Inferior parietal cortex (tissue), 1 donor: ENCODE measurements at regions not wholly inside any gene's neighbourhood (a gene's known extent, or its start where the extent isn't known, plus 50 kb on each side); places are given as distances from the start of the nearest gene placed in this dataset.
A peak's percentile ranks its signal among the peaks of the same experiment; 100 is the strongest.

Source experiments
- DNase-seq: peaks from one replicate; pipeline ENCODE4 v3.0.0-alpha.2; 2016; ENCODE audit errors: extremely low spot score

DNA sequence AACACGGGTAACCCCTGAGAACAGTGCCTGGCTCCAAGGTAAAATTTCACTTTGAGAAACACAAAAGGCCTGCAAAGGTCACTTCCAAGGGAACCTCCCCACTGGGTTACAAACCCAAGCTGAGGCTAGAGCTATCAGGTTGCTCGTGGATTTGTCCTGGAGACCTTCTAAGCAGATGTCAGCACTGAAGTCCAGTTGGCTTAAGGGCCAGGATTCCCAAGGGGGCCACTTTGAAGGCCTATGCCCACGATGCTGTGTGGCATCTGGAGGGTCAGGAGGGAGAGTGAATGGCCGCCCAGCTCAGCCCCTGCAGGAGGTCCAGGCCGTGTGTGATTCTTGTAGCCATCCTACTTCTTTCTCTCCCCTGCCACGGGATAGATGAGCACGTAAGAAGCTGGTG lies 100.2 kb upstream of the FSTL4 start:
- no peak for DNase-seq

DNA sequence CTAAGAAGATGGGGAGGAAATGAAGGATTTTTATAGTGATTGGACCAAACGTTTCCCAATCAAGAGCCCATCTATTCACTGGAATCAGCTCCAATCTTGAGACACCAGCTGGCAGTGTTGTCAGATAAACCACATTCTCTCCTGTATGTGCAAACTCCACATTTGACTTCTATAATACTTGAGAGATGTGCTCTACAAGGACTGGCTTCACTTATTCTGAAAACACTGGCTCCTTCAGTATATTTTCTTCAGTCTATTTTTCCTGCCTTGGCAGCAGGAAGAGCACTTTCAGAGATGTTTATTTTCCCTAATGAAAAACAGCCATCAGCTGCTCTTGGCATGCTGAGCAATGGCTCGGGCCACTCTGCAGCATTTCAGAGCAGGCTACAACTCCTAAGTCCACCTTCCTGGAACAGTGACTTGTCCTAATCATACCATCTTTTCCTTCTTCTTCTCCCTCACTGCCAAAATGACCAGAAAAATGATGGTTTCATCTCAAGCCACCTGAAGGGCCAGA lies 96.9 kb upstream of the FSTL4 start:
- DNase-seq: peak; percentile 17

DNA sequence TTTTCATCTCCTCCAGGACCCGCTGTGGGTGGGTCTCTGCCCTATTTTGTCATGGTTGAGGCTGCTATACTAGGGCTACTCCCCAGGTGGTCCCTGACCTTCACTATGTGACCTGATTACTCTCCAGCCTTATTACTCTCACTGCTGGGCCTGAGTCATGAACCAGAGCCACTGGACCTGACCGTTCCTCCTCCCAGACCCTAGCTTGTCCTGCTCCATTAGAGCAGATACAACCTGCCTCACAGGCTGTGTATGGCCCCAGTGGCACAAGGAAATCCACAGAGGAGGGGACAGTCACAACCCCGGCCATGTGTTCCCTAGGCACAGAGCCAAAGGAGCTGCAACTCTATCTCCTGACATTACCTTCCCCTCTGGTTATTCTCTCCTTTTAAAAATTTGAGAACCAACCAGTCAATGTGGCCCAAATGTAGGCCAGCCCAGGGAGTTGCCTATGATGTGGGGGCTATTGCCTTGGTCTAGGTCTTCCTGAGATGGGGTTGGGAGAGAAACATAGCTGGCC lies 96.0 kb upstream of the FSTL4 start:
- DNase-seq: no peak

DNA sequence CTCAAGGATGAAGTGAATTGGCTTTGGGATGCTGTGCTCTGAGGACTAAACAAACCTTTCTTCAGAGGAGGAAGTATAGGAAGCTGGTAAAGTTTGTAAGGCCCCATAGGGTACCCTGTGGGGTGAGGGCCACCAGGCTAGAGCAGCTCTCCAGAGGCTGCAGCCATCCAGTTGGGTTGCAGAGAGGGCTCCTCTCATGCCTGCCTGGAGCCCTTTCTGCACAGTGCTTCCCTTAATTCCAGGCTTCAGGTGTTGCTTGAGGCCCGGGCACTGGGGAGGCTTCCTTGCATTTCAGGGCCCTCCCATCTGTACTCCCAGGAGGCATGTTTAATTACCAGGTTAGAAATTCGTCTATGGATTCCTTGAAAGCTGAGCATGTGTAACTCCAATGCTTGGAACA lies 95.3 kb upstream of the FSTL4 start:
- no peak for DNase-seq

DNA sequence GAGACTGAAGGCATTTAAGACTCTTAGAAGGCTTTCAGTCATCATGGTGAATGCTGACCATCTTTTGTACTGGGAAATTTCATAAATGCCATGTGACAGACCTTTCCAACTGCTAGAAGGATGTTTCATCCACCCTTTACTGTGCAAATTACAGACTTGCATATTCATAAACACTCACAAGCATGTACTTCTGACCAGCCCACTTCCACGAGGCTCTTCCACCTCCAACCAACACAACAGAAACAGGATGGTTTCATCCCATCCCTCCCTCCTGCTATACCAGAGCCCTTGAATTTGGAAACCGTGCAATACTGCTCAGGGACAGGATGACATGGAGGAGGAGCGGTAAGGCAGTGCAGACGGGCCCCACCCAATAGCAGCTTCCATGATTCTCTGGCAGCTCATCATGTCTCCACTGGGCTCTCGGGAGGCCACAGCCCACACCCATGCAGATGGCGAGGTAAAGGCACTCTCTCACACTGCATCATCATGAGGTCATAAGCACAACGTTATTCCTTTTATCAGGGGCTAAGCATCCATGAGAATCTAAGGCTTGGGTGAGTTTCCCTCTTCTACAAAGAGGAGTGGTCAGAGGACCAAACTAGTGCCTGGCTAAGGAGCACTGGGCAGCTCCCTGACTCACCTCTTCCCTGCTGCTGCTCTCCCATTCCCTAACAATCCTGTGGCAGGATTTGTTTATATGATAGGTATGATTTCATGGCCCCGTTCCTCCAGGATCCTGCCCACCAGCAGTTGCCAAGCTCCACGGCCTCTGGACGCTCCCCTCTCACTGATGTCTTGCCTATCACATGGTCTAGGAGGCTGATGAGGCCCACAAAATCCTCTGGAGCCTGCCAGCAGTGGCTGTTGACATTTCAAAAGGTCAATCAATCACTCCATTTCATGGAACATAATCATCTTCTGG lies 94.4 kb upstream of the FSTL4 start:
- DNase-seq: no peak

DNA sequence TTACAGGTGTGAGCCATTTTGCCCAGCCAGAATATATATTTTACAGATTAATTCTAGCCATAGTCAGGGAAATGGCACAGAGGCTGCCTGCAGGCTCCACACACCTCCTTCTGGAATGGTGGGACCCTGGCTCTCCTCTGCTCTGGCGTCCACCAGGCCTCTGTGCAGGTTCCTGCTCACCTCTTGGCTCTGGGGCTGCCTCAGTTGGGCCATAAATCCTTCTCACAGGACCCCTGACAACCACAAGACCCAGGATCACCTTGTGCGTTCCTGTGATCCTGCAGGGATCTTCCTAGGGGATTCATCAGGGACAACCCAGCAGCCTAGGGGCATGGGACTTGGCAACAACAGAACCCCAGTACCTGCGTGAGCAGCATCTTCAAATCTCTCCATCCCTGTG lies 93.0 kb upstream of the FSTL4 start:
- no peak for DNase-seq

DNA sequence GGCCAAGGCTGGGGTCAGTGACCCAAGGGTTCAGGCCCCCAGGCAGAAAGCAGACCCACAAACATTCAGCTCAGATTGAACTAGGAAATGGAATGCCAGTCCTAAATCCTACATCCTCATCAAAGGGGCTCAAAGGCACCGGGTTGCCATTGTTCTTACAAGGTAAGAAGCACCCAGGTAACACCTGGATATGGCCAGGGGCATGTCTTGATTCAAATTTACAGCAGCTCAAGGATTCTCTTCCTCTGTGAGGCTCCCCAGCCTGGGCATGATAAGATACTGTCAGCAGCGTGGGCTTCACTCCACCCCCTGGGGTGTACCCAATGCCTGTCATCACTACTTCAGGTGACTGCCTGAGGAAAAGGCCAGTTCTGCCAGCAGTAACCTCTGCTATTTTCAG lies 92.1 kb upstream of the FSTL4 start:
- no peak for DNase-seq

DNA sequence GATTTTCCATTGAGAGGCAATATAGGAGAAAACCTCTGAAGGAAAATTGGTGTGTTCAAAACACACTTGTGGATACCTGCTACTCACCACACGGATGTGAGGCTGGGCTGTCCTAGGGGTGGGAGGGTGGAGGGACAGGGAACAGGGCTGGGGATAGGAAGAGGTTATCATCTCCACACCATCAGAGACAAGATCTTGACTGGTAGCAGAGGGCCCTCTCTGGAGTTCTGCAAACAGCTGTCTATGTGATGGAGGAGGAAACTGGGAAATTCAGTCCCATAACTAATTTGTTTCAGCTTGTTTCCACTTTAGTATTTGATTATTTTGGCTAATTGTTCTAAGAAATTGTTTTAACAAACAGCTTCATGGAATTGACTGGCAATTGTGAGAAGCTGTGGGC lies 91.6 kb upstream of the FSTL4 start:
- no peak for DNase-seq

DNA sequence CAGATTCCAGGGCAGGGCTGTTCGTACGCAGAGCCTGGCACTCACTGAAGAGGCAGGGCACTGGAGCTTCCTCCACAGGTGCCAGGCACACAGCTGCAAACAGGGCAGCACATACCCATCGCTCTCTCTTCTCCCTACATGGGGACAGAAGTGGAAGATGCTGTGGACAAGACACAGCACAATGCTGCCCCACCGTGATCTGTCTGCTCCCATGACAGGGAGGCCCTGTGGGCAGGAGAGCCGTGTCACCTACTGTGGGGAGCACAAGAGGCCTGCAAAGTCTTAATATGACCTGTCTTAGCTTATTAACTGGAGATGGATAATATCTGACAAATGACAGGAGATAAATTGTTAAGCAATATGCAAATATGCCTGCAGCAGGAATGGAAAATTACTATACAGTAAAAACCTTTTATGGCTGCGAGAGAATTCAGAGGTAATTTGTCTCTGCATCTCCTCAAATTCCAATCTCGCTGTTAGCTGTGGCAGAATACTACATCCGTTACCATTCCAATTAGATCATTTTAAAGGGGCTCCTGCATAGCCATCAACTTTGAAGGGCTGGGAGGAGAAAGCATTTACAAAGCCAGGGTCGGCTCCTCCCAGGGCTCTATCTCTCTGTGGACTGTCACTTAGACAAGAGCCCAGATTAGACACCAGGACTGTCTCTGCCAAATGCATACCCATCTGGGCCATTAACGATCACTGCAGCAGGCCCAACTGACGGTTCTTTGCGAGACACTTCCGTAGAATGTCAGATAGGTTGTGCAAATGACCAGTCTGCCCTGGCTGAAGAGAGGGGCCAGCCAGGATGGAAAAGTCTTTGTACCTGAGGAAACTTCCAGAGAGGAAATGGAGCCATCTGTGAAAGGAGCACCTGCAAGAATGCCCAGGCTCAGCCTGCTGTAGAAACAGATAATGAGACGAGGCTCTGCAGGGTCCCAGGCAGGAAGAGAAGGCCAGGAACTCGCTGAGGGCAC lies 90.7 kb upstream of the FSTL4 start:
- no peak for DNase-seq

DNA sequence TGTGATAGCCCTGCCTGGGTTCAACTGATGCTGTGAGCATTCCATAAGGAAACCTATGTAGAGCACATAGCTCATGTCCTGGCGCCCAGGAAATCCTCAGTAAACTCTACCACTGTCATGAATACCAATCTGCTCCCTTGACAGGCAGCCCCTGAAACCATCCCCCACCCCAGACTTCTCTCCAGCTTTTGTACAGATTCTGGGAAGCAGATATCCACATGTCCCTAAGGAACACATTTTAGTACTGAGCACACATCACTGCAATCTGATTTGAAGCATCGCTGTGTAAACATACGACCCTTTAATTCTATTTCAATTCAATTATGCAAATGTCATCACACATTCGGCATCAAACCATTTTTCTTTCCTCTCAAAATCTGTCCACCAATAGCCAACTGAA lies 89.5 kb upstream of the FSTL4 start:
- no peak for DNase-seq

DNA sequence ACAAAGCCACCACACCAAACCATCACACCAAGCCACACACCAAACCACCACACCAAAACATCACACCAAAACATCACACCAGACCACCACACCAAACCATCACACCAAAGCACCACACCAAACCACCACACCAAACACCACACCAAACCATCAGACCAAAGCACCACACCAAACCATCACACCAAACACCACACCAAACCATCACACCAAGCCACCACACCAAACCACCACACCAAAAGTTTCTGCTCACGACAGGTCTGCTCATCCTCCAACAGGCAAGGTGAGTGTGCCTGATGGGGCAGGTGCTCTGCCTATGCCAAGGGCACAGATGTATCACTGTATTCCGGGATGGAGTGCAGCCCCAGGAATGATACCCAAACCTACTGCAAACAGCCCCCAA lies 87.9 kb upstream of the FSTL4 start:
- DNase-seq: no peak

DNA sequence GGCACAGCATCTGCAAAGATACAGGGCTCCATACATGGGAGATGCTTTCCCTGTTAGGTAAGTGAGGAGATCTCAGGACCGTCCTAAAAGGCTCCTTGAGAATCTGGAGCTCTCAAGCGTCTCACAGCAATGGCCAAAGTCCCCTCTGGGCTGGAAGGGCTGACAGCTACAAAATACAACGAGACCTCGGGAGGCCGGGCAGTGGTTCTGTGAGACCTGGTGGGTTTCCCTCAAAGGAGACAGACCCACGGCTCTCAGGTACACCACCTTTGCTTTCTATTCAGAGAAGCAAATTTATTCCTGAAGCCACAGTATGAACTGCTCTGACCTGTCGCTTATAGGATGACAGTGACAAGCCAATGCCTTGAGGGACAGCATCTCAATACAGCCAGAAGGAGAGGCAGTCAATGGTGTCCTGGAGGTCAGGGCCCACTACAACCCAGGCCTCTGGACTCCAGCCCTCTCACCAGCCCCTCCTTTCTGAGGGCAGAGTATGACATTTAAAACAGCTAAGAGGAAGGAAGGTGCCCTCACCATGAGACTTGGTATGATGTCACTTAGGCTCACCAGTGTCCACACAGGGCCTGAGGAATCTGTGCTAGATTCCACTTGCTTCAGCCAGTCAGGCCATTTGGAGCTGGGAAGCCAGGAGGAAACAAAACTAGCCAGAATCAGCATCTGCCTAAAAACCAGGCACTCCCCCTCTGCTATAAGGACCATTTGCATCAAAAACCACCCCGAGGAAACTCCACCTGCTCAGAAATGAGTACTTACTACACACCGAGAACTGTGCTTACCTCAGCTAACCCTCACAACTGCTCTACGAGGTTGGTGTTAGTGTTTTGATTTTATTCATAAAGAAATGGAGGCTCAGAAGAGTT lies 86.5 kb upstream of the FSTL4 start:
- DNase-seq: no peak

DNA sequence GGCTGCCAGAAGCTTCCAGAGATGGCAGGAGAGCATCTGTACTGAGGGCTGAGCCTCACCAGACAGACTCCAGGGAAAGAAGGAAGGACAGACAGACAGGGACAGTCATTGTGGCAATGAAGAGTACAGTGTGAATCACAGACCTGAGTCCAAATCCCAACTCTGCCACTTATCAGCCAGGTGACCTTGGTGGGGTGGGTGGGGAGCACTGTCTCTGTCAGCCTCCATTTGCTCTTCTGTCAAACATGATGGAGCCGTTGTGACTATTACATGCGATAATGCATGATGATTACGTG lies 85.9 kb upstream of the FSTL4 start:
- no peak for DNase-seq

DNA sequence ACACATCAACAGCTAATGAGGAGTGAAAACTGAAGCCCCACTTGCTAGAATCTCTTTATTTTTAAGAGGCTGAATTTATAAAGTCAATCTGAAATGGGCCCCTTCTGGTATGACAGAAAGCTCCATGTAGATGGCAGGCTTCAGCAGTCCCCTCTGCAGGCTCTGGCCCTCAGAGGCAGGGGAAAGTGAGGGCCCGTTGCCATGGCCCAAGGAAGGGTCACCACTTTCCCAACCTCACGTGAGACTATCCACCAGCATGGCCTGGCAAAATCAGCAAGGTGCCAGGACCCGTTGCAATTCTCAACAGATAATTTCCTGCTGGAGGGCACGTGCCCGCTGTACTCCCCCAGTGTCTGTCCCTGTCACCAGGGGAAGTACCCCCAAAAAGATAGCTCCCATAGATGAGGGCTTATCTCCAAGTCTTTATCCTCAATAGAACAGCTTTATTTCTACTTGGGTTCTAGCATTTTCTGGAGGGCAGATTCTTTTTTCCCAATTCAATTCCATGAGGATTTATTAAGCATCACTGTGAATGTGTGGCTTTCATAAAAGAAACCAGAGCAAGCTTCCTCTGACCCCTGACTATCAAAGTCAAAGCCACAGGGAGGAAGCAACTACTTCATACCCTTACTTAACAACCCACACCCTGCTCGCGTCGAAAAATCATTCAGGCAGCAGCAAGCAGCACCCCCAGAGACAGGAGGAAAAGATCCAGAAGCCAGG lies 85.4 kb upstream of the FSTL4 start:
- DNase-seq: no peak

DNA sequence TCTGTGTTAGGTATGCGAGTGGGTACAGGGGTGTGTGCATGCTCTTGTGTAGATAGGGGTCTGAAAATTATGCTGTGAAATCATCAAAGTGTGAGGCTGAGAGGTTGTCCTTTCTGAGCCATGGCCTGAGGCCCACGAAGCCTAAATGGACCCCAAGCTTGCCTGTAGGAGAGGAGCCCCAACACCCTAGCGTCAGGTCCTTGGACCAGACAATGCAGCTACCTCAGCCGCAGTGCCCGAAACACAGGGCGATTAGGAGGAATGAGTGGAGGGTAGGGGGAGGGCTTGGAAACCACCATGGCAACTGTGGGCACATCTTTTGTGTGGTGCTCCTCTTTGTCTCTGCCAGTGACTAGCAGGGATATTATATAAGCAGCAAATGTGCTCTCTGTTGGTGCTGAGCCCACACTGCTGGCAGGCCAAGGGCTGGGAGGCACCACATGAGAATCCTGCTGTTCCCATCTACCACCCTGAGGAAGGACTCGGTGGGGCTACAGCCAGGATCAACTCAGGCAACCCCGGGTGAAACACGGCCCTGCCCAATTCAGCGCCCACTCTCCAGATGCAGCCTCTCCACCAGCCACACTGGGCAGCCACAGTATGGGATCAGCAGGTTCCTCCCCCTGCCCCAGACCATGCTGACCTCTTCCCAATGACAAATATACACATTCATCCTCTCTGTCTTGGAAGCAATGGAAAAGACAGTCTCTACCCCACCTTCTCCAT lies 84.6 kb upstream of the FSTL4 start:
- peak; percentile 47 for DNase-seq

DNA sequence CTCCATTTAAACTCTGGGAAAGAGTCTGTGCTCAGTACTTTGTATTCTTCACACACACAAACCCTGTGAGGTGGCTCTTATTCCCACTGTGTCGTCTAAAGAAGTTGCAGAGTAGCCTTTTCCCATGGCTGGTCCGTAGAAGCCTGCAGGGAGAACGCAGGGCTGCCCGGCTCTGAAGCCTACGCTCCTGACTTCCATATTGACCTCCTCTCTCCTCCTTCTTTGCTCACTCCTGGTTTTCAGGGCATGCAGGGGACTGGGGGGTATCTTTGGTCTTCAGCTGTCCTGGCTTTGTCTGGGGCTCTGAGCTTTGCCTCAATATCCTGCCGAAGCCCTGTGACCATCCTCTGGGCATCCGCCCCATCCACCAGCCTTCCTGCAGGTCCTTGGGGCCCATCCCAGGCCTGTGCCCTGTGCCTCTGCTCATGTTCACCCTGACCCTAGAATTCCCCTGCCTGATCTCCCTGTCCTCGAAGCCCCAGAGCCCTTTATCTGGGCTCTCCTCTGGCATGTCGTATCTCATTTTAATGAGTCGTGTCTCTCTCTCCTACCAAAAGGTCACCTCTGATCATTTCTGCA lies 83.8 kb upstream of the FSTL4 start:
- DNase-seq: no peak

DNA sequence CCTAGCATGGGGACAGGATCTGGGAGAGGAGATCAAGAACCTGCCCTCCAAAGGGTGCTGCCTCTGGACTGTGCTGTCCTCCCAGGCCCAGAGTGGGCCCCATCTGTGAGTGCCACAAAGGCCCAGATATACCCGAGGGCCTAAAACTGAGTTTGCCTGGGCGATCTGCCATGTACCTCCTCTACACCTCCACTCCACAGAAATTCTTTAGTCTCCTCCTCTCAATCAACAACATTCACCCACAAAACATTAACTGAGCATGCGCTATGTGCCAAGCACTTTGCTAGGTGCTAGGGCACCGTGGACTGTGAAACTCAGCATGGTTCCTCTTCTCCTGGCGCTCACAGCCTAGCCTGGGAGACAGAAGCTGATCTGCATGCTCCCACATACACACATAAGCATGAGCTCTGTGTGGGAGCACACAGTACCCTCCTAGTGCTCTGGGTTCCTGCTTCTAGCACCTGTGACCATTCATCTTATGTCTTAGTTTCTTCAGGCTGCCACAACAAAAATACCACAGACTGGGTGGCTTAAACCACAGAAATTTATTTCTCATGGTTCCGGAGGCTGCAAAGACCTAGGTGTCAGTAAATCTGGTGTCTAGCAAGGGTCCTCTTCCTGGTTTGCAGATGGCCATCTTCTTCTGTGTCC lies 82.0 kb upstream of the FSTL4 start:
- DNase-seq: no peak

DNA sequence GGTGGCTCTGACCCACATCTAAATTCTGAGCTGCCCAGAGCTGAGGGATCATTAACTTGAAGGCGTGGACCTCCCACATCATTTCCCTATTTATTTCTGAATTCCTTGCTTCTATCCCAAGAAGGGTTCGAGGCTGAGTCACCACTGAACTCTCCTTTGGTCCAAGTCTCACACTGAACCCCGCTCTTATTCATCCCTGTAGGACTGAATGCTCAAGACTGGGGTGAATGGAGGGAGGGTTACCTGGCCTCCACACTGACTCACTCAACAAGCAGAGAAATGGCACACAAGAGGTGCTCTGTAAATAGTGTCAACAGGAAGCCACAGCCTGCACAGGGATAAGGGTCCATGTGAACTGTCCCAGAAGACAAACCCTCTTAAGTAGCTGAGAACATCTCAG lies 79.1 kb upstream of the FSTL4 start:
- no peak for DNase-seq

DNA sequence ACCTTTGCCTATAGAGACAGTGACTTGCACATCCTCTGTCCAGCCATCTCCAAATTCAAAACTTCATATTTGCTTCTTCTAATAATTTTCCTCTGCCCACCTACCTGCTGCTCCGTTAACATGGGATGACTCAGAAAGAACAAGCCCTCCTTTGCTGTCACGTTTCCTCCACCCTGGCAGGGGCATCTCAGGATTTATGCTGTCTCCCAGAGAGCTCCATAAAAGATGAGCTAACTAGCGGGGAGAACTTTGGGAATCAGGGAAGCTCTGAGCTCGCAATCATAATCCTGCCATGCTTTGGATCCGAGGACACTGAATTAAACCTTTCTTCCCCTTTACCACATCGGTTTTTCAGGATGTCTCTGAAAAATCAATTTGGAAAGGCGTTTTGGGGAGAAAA lies 78.4 kb upstream of the FSTL4 start:
- no peak for DNase-seq
